ENCODE measurements at regions not wholly inside any gene's neighbourhood (a gene's known extent, or its start where the extent isn't known, plus 50 kb on each side); places are given as distances from the start of the nearest gene placed in this dataset.

- intact Hi-C loops (cut with DNase I): no loop called here
- Histone ChIP-seq H3K27me3 (no peaks in the 10 kb centered on the region), H3K4me1 (no peaks in the 10 kb centered on the region), H3K27ac (no peak overlapping the region), H3K9me3 (peaks cover 0 to 1% (median 0%) of the 10 kb centered on the region in 4 donors), H3K4me3 (no peak overlapping the region), H3K36me3 (no peaks in the 10 kb centered on the region)
- DNase-seq: no peak
- TF ChIP-seq CTCF (IDR thresholded peaks at IDR 0.05): no peak
- TF ChIP-seq POLR2AphosphoS5 (IDR thresholded peaks at IDR 0.05): no peak
- no peak for TF ChIP-seq EP300 (IDR thresholded peaks at IDR 0.05)
- TF ChIP-seq POLR2A (IDR thresholded peaks at IDR 0.05): no peak
These were observed 103.8 kb downstream of the OR13A1 start for GRCh38 chr10:45211576-45211975.

GRCh38 chr10:45219416-45219815 lies 96.0 kb downstream of the OR13A1 start:
- DNase-seq: no peak
- intact Hi-C loops (cut with DNase I): no loop called here
- WGBS, 2 donors: 72 to 83% methylated on average over 4 of the region's 4 CpGs
- Histone ChIP-seq H3K4me3 (no peak overlapping the region), H3K36me3 (no peaks in the 10 kb centered on the region), H3K4me1 (no peaks in the 10 kb centered on the region), H3K27ac (no peak overlapping the region), H3K27me3 (peaks cover 0 to 4% (median 0%) of the 10 kb centered on the region in 3 donors), H3K9me3 (no peaks in the 10 kb centered on the region)
- TF ChIP-seq CTCF (IDR thresholded peaks at IDR 0.05): no peak
- TF ChIP-seq POLR2A (IDR thresholded peaks at IDR 0.05): no peak
- TF ChIP-seq EP300 (IDR thresholded peaks at IDR 0.05): no peak

- no peak for DNase-seq
- TF ChIP-seq POLR2AphosphoS5 (IDR thresholded peaks at IDR 0.05) (no peak), EP300 (IDR thresholded peaks at IDR 0.05) (no peak), POLR2A (IDR thresholded peaks at IDR 0.05) (no peak), CTCF (IDR thresholded peaks at IDR 0.05) (no peak)
- H3K4me3 ChIP-seq: no peak overlapping the region
- no peaks in the 10 kb centered on the region for H3K4me1 ChIP-seq
- H3K9me3 ChIP-seq: no peaks in the 10 kb centered on the region
- no peak overlapping the region for H3K27ac ChIP-seq
- intact Hi-C loops (cut with DNase I): no loop called here
- H3K36me3 ChIP-seq: no peaks in the 10 kb centered on the region
- peaks cover 0 to 7% (median 0%) of the 10 kb centered on the region in 3 donors for H3K27me3 ChIP-seq
These were observed 94.5 kb downstream of the OR13A1 start for GRCh38 chr10:45220931-45221330.

GRCh38 chr10:45224219-45224841 lies 91.1 kb downstream of the OR13A1 start:
- no peak overlapping the region for H3K4me3 ChIP-seq
- H3K9me3 ChIP-seq: peaks cover 0 to under 1% (median 0%) of the 10 kb centered on the region in 4 donors
- peaks cover 0 to 14% (median 0%) of the 10 kb centered on the region in 3 donors for H3K27me3 ChIP-seq
- intact Hi-C loops (cut with DNase I): no loop called here
- no peaks in the 10 kb centered on the region for H3K4me1 ChIP-seq
- TF ChIP-seq POLR2AphosphoS5 (IDR thresholded peaks at IDR 0.05) (no peak), POLR2A (IDR thresholded peaks at IDR 0.05) (no peak), CTCF (IDR thresholded peaks at IDR 0.05) (no peak)
- no peaks in the 10 kb centered on the region for H3K36me3 ChIP-seq
- H3K27ac ChIP-seq: no peak overlapping the region
- 64 to 71% methylated on average over 50 of the region's 50 CpGs for WGBS, 2 donors
- DNase-seq: no peak

GRCh38 chr10:45227042-45227441 lies 88.4 kb downstream of the OR13A1 start:
- H3K27me3 ChIP-seq: peaks cover 0 to 14% (median 0%) of the 10 kb centered on the region in 3 donors

More at GRCh38 chr10:45227042-45227441, 88.4 kb downstream of the OR13A1 start:
- Histone ChIP-seq H3K27ac (no peak overlapping the region), H3K4me3 (no peak overlapping the region), H3K4me1 (no peaks in the 10 kb centered on the region), H3K9me3 (peaks cover 0 to 6% (median 3%) of the 10 kb centered on the region in 4 donors), H3K36me3 (no peaks in the 10 kb centered on the region)
- TF ChIP-seq EP300 (IDR thresholded peaks at IDR 0.05) (no peak), POLR2AphosphoS5 (IDR thresholded peaks at IDR 0.05) (no peak), POLR2A (IDR thresholded peaks at IDR 0.05) (no peak), CTCF (IDR thresholded peaks at IDR 0.05) (no peak)
- DNase-seq: no peak
- intact Hi-C loops (cut with DNase I): no loop called here
- WGBS, 2 donors: 48 to 61% methylated on average over 2 of the region's 2 CpGs

Measured in sigmoid colon (tissue), 6 donors.